ENCODE measurements at regions not wholly inside any gene's neighbourhood (a gene's known extent, or its start where the extent isn't known, plus 50 kb on each side); places are given as distances from the start of the nearest gene placed in this dataset.
A peak's percentile ranks its signal among the peaks of the same experiment; 100 is the strongest.
"Not testable (repeated sequence)": the region's sequence is repeated elsewhere in the genome, so short reads cannot be mapped to it uniquely, and the experiment has no call there.

GRCh38 chr1:149635290-149635899 lies 51.7 kb downstream of the PPIAL4C start:
- not testable (repeated sequence) for DNase-seq (ENCODE audit: low spot score)

GRCh38 chr1:149636286-149637122 lies 52.9 kb downstream of the PPIAL4C start:
- DNase-seq (ENCODE audit: low spot score) = peak; percentile 87

GRCh38 chr1:149638481-149638880 lies 54.8 kb downstream of the PPIAL4C start:
- not testable (repeated sequence) for DNase-seq (ENCODE audit: low spot score)

GRCh38 chr1:149638901-149639658 lies 55.4 kb downstream of the PPIAL4C start:
- not testable (repeated sequence) for DNase-seq (ENCODE audit: low spot score)

- not testable (repeated sequence) for DNase-seq (ENCODE audit: low spot score)
Measured at GRCh38 chr1:149641179-149641578, 57.5 kb downstream of the PPIAL4C start.

- DNase-seq (ENCODE audit: low spot score) = not testable (repeated sequence)
Measured at GRCh38 chr1:149644818-149645217, 61.2 kb downstream of the PPIAL4C start.

GRCh38 chr1:149646360-149647017 lies 62.8 kb downstream of the PPIAL4C start:
- DNase-seq (ENCODE audit: low spot score) = not testable (repeated sequence)

- DNase-seq (ENCODE audit: low spot score) = not testable (repeated sequence)
Measured at GRCh38 chr1:149647018-149647373, 63.3 kb downstream of the PPIAL4C start.

- DNase-seq (ENCODE audit: low spot score) = not testable (repeated sequence)
Measured at GRCh38 chr1:149657750-149658149, 74.1 kb downstream of the PPIAL4C start.

- not testable (repeated sequence) for DNase-seq (ENCODE audit: low spot score)
Measured at GRCh38 chr1:149658175-149658574, 74.5 kb downstream of the PPIAL4C start.

- DNase-seq (ENCODE audit: low spot score) = not testable (repeated sequence)
Measured at GRCh38 chr1:149664624-149665023, 81.0 kb downstream of the PPIAL4C start.

- not testable (repeated sequence) for DNase-seq (ENCODE audit: low spot score)
Measured at GRCh38 chr1:149665033-149665432, 81.4 kb downstream of the PPIAL4C start.

- not testable (repeated sequence) for DNase-seq (ENCODE audit: low spot score)
Measured at GRCh38 chr1:149665528-149665927, 81.9 kb downstream of the PPIAL4C start.

- DNase-seq (ENCODE audit: low spot score) = not testable (repeated sequence)
Measured at GRCh38 chr1:149673231-149673909, 89.7 kb downstream of the PPIAL4C start.

- DNase-seq (ENCODE audit: low spot score) = not testable (repeated sequence)
Measured at GRCh38 chr1:149674921-149675320, 91.3 kb downstream of the PPIAL4C start.

GRCh38 chr1:149677359-149677758 lies 93.7 kb downstream of the PPIAL4C start:
- not testable (repeated sequence) for DNase-seq (ENCODE audit: low spot score)

- DNase-seq (ENCODE audit: low spot score) = not testable (repeated sequence)
Measured at GRCh38 chr1:149686593-149687238, 95.8 kb upstream of the FCGR1A start.

GRCh38 chr1:149691399-149691798 lies 91.1 kb upstream of the FCGR1A start:
- DNase-seq (ENCODE audit: low spot score) = not testable (repeated sequence)

GRCh38 chr1:149692804-149693539 lies 89.5 kb upstream of the FCGR1A start:
- peak; percentile 0 for DNase-seq (ENCODE audit: low spot score)

- not testable (repeated sequence) for DNase-seq (ENCODE audit: low spot score)
Measured at GRCh38 chr1:149695066-149695465, 87.4 kb upstream of the FCGR1A start.

Data from left forelimb (tissue), 1 donor.